ENCODE measurements at regions not wholly inside any gene's neighbourhood (a gene's known extent, or its start where the extent isn't known, plus 50 kb on each side); places are given as distances from the start of the nearest gene placed in this dataset.

GRCh38 chr4:170231377-170231776 lies 141.6 kb upstream of the AADAT start:
- TF ChIP-seq CTCF (IDR thresholded peaks at IDR 0.05) = no peak
- TF ChIP-seq POLR2A (IDR thresholded peaks at IDR 0.05) = no peak
- TF ChIP-seq EP300 (IDR thresholded peaks at IDR 0.05) = no peak

Data from gastroesophageal sphincter (tissue), 3 donors.